Panc1 (cell line): ENCODE measurements at regions not wholly inside any gene's neighbourhood (a gene's known extent, or its start where the extent isn't known, plus 50 kb on each side); places are given as distances from the start of the nearest gene placed in this dataset.

ENCODE experiments used
- CTCF ChIP-seq: fragments of 450-650 bp; IDR thresholded peaks from 2 replicates; pipeline ENCODE4 v1.5.1; 2017; ENCODE audit warnings: mild to moderate bottlenecking
- POLR2AphosphoS5 ChIP-seq: IDR thresholded peaks from 2 replicates; pipeline ENCODE4 v1.6.1; 2012; ENCODE audit warnings: mild to moderate bottlenecking, low read depth, low read length, moderate library complexity
- REST ChIP-seq, 2 experiments: IDR thresholded peaks; 2 replicates each; pipeline ENCODE4 v1.6.1; 2011 to 2012; ENCODE audit warnings: low read depth in 2 of 2, control low read depth in 1 of 2, low read length in 1 of 2, mild to moderate bottlenecking in 1 of 2, moderate library complexity in 1 of 2; ENCODE audit not compliant: insufficient read depth in 1 of 2

- no peak for TF ChIP-seq CTCF
- TF ChIP-seq POLR2AphosphoS5 = no peak
- no peak for TF ChIP-seq REST (IDR thresholded peaks at IDR 0.05; ENCODE audit: insufficient read depth in 1 of 2, low read depth in 2 of 2, low read length in 1 of 2)
Measured at GRCh38 chr7:92972441-92972840, 136.1 kb upstream of the CDK6 start.
